ENCODE measurements at regions not wholly inside any gene's neighbourhood (a gene's known extent, or its start where the extent isn't known, plus 50 kb on each side); places are given as distances from the start of the nearest gene placed in this dataset.
"Not testable (repeated sequence)": the region's sequence is repeated elsewhere in the genome, so short reads cannot be mapped to it uniquely, and the experiment has no call there.

DNA sequence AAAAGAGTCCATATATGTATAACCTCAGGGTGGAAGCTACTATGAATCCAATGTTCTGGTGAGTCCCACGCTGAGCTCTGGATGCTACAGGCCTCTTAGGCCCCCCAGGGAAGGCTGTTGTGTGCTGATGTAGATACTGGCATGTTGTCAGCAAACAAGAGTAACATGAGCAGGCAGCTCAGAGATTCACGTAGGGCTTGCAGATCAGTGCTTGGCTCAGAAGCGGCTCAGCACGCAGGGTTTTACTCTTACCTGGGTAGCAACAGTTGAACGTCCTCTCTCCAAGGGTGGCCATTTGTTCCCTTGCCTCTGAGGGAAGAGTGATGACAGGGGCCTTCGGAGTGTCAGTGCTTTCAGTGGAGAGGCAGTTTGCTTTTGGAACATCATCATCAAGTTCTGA, 93.4 kb downstream of the ZFP64 start:
- DNase-seq, result no peak

DNA sequence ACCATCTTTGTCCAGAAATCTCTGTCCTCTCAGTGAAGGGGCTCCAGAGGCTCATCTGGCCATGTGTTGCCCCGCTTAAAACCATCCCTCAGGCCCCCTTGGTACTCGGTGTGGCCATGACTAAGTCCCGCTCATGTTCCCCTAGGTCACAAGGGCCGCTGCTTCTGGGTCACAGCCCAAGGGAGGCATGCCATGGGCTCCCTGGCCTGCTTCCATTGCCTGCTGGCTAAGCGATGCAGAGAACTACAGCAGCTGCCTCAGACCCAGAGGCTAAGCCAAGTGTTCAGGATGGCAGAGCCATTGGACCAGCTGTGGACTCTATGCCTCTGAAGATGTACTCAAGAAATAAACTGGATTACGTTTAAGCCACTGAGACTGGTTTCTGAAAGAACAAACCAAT, 95.5 kb downstream of the ZFP64 start:
- no peak for DNase-seq

DNA sequence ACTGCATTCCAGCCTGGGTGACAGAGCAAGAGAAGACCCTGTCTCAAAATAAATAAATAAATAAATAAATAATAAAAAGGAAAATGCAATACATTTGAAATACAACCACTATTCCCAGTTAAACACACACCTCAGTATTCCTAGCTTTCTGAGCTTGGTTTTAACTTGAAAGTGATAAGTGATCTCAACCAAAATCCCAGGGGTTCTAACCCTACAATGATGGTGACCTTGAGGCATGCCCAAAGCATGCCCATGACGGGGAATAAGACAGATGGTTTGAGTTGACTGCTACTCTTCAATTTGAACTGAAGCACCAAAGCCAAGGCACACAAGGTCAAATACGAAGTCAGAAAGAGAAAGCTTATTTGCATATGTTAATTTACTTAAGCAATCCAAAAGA, 96.9 kb downstream of the ZFP64 start:
- no peak for DNase-seq

DNA sequence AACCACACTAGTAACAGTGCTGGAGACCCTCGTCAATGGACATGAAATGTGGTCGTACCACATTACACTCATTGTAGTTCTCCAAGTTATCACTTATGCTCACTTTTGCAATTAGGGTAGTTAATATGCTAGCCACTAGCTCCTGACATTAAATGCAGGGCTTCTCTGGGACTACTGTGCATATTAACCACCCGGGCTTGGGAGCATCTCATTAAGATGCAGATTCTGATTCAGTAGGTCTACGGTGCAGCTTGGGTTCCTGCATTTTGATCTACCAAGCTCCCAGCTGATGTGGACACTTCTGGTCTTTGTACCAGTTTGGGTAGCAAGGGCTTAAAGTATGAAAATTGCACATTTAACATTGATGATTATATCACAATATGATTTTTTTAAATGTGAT, 98.0 kb downstream of the ZFP64 start:
- DNase-seq, result no peak

DNA sequence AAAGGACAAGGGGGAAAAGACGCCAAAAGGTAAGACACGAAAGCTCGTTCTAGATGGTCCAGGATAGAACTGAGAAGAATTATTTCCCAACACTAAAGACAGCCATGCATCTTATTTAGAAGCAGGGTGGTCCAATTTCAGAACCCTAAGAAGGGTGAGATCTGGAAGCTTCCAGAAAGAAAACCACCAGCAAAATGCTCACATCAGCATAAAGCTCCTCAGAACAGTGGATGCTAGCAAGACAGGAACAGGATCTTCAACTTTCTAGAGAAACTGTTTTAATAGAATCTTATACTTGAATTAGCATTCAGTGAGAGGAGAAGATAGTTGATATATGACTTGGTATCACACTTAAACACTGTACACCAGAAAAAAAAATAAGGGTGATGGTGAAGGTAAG, 101.5 kb downstream of the ZFP64 start:
- no peak for DNase-seq

DNA sequence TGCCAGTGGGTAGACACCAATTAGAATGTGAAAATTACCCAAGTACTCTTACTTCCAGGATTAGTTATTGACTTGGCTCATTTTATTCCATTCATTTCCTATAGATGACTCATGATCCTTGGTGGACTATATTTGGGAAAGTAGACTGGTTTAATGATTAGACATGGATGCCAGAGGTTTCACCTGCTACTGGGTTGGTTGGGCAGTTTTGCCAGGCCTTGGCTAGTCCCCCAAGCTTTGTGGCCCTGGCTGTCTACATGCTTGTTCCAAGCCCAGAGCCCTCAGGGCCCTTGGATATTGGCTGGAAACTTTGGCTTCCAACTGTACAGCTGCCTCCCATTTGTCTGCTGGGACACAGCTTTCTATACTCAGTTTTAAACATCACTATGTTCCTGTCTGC, 104.1 kb downstream of the ZFP64 start:
- no peak for DNase-seq

DNA sequence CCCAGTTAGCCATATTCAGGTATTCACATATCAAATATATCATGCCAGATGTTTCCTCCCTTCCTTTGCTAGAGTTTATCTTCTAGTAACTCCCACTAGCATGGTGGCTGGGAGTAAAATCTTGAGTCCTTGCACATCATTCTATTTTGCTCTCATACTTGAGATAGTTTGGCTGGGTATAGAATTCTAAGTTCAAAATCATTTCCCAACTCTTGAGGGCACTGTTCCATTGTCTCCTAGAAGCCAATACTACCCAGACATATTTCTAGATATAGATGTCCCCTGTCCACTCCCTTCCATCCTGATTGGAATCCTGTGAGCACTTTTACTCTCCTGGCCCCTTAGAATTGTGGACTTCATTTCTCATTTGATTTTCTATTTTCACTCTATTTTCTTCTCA, 104.7 kb downstream of the ZFP64 start:
- no peak for DNase-seq

DNA sequence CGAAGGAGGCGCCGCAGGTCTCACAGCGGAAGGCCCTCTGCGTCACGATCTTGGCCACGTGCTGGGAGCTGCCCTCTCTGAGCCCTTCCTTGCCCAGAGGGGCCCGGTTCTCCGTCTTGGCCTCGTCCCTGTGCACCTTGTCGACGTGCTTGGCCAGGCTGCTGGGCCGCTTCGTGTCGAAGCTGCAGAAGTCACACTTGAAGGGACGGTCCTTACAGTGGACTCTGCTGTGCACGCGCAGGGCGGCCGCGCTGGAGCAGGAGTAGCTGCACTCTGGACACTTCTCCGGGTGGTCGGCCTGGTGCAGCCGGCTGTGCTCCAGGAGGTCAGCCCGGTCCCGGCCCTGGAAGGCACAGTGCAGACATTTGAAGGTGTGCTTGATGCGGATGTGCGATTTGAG, 106.9 kb downstream of the ZFP64 start:
- DNase-seq, result no peak

DNA sequence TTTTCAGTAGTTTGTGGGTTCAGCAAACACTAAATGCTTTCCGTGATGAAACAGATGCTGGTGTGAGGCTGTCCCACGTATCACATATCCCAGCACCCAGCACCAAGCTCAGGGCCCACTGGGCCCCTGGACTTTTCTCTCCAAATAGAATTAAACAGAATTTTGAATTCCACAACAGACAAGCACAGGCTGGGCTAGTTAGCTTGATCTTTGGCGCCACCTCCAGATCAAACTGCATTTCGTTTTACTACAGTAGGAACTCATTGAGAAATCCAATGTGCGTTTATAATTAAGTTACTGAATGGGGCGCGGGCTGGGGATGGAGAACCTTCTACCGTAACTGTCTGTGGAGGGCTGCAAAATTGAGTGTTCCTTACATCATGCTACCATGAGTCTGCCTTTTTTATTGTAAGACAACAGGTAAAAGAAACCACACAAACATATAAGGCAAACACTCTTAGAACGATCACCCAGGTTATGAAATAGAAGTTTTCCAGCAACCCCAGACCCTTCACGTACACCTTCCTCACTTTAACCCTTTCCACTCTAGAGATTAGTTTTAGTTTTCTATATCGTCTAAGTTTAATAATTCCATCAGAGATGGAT, 107.8 kb downstream of the ZFP64 start:
- DNase-seq, result peak; percentile 87

DNA sequence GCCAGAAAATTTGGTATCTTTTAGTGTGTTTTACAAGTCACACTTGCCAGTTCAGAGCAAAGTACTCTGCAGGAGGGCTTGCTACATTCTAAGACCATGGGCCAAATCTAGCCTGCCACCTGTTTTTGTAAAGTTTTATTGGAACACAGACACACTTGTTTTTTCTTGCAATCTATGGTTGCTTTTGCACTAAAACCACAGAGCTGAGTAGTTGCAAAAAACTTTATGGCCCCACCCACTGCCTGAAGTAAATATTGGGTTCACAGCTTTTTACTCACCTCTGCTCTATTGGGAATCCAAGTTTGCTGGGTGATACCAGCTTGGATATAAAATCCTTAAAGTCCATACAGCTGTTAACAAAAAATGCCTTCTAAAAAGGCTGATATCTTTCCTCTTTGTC, 109.0 kb downstream of the ZFP64 start:
- no peak for DNase-seq

DNA sequence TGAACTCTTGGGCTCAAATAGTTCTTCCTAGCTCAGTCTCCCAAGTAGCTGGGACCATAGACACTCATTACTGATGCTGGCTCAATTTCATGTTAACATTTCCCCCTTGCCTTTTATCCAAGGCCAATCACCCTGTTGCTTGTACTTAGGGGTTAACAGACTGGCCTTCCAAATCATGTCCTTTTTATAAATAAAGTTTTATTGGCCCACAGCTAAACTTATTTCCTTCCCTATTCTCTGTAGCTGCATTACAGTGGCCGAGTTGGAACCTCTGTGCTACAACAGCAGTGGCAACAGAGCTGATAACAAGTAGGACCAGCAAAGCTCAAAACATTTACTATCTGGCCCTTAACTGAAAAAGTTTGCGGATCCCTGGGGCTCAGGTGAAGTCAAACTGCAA, 109.8 kb downstream of the ZFP64 start:
- DNase-seq, result no peak

DNA sequence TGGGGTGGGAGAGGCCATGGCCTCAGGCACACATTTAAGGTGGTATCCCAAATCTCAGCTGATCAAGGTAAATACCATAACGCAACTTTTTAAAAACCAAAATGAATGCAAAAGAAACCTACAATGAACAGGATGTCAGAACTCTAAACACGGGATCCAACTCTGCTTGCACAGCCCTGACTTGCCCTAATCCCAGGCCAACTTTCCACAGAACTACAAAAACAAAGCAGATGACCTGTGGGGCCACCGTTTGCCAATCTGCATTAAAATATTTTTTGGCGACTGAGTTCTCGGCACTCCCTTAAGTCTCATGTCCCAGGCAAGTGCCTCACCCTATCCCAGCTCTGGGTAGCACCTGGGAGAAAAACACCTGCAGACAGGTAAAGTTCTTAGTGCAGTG, 110.5 kb downstream of the ZFP64 start:
- DNase-seq, result no peak

DNA sequence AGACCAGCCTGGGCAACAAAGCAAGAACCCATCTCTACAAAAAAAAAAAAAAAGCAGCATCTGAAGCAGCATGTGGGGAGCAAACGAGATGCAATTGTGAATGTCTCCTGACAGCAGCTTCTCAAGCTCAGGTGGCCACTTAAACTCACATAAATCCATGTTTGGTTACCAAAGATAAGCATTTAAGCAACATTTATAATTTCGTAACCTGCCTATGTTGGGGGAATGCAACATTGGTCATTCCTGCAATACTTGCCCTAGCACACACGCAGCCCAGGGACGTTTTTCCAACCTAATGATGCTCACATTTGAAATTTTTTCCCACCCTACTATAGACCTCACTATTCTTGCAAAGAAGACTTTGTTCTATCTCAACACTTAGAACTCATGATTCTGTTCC, 113.3 kb downstream of the ZFP64 start:
- no peak for DNase-seq

DNA sequence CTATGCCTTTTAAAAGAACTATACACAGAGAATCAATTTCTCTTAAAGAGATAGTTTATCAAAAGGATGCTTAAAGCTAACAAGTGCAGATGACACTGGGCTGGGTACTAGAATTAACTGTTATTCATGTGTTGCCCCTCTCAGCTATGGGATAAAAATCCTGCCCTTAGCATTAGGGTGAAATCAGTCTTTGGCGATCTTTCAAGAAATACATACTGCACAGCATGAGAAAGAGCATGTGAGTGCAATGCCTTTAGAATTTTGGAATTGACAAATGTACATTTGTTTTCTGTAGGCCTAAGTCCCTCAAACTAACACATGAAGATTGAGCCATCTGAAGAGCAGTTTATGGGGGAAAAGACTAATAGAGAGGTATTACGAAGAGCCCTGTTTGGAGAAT, 115.4 kb downstream of the ZFP64 start:
- no peak for DNase-seq

DNA sequence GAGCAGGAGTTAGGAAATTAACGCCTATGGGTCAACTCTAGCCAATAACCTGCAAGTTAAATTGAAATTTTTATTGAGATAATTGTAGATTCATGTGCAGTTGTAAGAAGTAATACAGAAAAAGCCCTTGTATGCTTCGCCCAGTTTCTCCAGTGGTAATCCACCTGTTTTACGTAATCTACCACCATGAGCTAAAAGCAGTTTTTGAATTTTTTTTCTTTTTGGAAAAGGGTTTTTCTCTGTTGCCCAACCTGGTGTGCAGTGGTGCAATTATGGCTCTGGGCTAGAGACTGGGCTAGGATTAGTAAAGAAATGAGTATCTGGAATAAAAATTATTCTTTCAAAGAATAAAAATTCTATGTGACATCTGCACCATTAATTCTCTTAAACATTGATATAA, 116.2 kb downstream of the ZFP64 start:
- DNase-seq, result no peak

DNA sequence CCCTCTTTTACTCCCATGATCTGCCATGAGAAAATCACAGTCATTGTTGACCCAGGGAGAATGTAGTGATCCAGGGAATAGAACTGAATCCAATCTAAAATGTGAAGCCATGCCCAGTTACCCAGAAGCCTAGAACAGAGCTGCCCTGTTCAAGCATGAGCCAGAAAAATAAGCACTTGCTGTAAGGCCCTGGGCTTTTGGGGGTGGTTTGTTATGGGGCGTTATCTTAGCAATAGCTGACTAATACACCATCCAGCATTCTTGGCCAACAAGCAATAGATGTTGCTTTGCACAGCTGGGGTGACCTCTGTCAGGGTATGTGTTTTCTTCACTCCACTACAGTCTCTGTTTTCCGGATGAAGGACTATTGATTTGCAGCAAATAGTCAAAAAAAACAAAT, 120.4 kb downstream of the ZFP64 start:
- no peak for DNase-seq

DNA sequence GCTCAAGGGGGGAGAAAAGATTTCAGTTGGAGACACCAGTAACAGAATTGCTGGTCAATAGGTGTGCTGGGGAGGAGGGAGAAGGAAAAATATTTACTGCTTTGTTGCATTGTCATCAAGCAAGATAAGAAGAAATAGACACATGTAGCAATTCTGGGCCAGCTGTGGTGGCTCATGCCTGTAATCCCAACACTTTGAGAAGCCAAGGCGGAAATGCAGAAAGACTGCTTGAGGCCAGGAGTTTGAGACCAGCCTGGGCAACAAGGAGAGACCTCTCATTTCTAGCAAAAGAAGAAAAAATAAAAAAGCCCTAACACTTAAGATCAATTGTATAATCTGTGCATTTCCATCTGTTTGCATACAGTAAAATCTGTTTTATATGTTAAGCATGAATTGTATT, 126.6 kb downstream of the ZFP64 start:
- DNase-seq, result no peak

DNA sequence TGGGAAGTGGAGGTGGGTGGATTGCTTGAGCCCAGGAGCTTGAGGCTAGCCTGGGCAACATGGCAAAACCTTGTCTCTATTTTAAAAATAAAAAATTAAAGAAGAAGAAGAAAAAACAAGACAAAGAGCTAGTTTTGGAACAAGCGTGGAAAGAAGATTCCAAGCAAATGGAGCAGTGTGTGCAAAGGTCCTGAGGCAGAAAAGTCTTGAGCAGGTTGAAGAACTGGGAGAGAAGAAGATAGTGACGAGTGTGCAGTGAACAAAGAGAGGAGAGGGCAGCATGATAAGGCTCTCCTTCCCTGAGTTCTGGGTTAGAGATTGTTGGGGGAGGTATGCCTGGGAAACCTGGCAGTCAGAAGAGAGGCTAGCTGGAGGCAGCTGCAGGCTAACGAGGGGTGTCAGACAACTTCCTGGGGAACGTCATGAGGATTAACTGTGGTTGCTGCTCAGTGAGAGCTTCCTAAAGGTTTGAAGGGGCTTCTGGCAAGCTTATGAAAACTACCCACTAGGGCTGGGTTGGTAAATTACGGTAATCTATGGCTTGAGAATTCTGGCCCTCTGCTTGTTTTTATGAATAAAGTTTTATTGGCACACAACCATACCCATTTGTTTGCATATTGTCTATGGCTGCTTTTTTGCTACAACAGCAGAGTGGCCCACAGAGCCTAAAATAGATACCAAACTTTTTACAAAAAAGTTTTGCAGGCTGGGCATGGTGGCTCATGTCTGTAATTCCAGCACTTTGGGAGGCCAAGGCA, 128.9 kb downstream of the ZFP64 start:
- DNase-seq, result no peak

DNA sequence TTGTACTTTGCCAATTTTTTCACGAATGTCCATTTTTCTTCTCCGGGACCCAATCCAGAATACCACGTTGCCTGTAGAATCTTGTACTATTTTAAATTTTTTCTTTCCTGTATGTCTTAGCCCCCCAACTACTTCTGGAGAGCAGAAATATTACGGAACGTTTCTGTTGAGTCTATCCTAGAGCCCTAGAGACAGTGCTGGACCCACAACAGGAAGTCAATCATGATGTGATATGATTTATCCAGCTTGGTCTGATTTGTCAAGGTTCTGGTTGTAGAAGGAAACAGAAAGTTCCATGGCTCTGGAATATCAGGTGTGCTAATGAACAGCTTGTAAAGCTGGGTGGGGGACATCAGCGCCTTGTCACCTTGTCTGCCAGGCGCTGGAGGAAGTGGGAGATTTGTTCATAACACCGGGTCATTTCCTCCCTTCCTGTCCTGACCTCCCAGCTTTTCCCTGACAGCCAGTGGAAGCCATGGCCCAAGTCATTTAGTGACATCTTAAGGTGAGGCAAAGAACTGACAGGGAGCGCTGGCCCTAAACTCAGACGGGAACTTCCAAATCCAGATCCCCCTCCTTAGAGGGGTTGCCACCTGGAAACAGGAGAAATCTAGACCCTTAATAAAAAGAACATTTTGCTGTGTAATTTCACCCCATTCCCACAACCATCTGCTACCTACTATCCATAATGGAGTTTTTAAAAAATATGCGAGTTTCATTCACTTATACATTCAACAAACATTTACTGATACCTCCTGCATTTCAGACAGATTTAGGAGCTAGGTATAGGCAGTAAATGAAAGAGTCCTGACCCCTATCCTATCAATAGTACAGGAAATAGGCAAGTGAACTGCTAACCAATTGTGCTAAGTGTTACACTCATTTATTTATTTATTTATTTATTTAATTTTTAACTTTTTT, 130.5 kb downstream of the ZFP64 start:
- peak; percentile 15 for DNase-seq

DNA sequence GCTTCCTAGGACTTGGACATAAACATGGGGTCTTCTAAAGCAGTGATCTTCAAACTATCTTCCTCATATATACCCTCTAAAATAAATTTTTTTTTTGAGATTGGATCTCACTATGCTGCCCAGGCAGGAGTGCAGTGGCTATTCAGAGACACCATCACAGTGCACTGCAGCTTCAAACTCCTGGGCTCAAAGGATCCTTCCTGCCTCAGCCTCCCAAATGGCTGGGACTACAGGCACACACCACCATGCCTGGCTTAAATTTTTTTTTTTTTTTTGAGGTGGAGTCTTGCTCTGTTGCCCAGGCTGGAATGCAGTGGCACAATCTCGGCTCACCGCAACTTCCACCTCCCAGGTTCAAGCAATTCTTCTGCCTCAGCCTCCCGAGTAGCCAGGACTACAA, 134.4 kb downstream of the ZFP64 start:
- DNase-seq, result not testable (repeated sequence)

DNA sequence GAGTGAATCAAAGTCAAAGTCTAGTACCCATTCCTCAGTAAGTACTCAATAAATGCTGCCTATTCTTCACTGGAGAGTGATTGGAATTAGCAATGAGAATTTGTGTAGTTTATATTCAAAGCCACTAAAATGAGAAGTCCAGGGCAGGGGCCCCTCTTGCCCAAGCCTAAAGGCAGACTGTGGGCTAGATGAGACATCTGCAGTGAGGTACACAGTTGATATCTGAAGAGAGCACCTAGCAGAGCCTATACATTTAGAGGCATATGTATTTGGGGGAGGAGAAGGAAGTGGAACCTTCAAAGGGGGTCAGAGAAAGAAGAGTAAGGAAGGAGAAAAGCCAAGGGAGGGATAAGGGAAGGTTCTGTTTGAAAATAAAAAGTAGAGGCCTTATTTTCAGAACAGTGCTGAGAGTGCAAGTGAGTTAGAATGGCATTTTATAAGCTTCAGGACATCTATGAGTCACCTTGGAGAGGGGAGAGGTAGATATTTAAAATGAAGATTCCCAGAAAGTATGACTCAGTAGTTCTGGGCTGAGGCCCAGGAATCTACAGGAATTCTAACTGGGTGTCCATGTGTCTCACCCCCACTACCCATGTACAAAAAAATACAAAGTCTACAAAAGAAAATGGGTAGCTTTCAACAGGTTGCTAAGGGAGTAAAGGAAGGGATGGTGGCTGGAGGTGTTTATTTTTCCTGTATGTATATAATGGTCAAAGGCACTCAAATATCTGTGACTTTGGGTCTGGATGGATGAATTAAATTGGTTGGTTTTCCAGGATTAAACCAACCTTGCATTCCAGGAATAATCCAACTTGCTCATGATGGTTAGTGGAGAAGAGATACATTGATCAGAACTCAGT, 135.1 kb downstream of the ZFP64 start:
- DNase-seq, result peak; percentile 28

DNA sequence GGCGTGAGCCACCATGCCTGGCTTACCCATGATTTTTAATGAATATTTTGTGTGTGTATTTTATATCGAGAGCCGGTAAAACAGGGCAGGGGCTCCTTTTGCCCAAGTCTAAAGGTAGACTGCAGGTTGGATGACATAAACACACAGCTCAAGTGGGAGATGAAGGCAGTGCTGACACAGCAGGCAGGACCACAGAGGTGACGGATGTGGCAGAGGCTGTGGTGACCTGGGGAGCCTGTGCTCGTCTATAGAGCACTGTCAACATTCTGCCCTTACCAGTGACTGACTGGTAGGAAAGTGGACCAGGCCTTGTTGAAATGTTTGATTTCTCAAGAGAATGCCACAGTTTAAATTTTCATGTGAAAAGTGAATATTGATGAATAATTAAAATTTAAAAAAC, 137.5 kb downstream of the ZFP64 start:
- no peak for DNase-seq

All from eye (tissue), 1 donor.